HepG2 (cell line): ENCODE measurements at regions not wholly inside any gene's neighbourhood (a gene's known extent, or its start where the extent isn't known, plus 50 kb on each side); places are given as distances from the start of the nearest gene placed in this dataset.

Source experiments
- CREB1 ChIP-seq, 2 experiments: fragments of 450-650 bp in 1 of 2; IDR thresholded peaks; 2 replicates each; pipeline ENCODE4 v1.6.1; 2016 to 2017; ENCODE audit warnings: control low read depth in 1 of 2, mild to moderate bottlenecking in 1 of 2, missing compliant biosample characterization in 1 of 2, missing genetic modification characterization in 1 of 2
- FOXC1 ChIP-seq: sonication (generic); formaldehyde crosslinking; IDR thresholded peaks from 2 replicates; pipeline ENCODE4 v1.8.0; 2022; ENCODE audit warnings: mild to moderate bottlenecking, missing genetic modification reagents, borderline replicate concordance
- HMGA1 ChIP-seq: sonication (generic); formaldehyde crosslinking; conservative IDR thresholded peaks from 2 replicates; pipeline ENCODE4 v1.4.0; 2020; ENCODE audit warnings: missing genetic modification reagents
- HNRNPLL ChIP-seq: fragments of 200-400 bp; formaldehyde crosslinking; IDR thresholded peaks from 2 replicates; pipeline ENCODE4 v1.6.1; 2017; ENCODE audit warnings: mild to moderate bottlenecking, low read depth, low read length; ENCODE audit not compliant: poor library complexity, severe bottlenecking
- PRDM15 ChIP-seq: sonication (generic); formaldehyde crosslinking; IDR thresholded peaks from 2 replicates; pipeline ENCODE4 v1.4.0; 2020; ENCODE audit warnings: missing genetic modification reagents
- RERE ChIP-seq: IDR thresholded peaks from 2 replicates; pipeline ENCODE4 v1.6.1; 2016; ENCODE audit warnings: low read depth, missing genetic modification reagents, missing compliant biosample characterization
- SMARCC2 ChIP-seq: fragments of 450-650 bp; IDR thresholded peaks from 2 replicates; pipeline ENCODE4 v1.6.1; 2017; ENCODE audit warnings: antibody characterized with exemption, mild to moderate bottlenecking
- SNAPC2 ChIP-seq: sonication (generic); formaldehyde crosslinking; IDR thresholded peaks from 2 replicates; pipeline ENCODE4 v1.8.1; 2022; ENCODE audit warnings: mild to moderate bottlenecking, missing genetic modification reagents
- TMF1 ChIP-seq: sonication (generic); formaldehyde crosslinking; IDR thresholded peaks from 2 replicates; pipeline ENCODE4 v1.8.1; 2022; ENCODE audit warnings: low read depth, missing genetic modification reagents
- ZBTB38 ChIP-seq: sonication (generic); formaldehyde crosslinking; IDR thresholded peaks from 2 replicates; pipeline ENCODE4 v1.5.1; 2020; ENCODE audit warnings: mild to moderate bottlenecking, missing genetic modification reagents
- ZFP90 ChIP-seq: sonication (generic); formaldehyde crosslinking; IDR thresholded peaks from 2 replicates; pipeline ENCODE4 v1.8.0; 2022; ENCODE audit warnings: missing genetic modification reagents, mild to moderate bottlenecking, inconsistent platforms, borderline replicate concordance
- ZNF205 ChIP-seq: IDR thresholded peaks from 2 replicates; pipeline ENCODE4 v1.6.1; 2018; ENCODE audit warnings: missing biosample characterization, missing genetic modification reagents
- ZNF382 ChIP-seq: sonication (generic); formaldehyde crosslinking; IDR thresholded peaks from 2 replicates; pipeline ENCODE4 v1.5.0; 2020; ENCODE audit warnings: missing genetic modification reagents, mild to moderate bottlenecking, borderline replicate concordance
- ZNF556 ChIP-seq: sonication (generic); formaldehyde crosslinking; IDR thresholded peaks from 2 replicates; pipeline ENCODE4 v1.4.0; 2020; ENCODE audit warnings: mild to moderate bottlenecking, missing genetic modification reagents, borderline replicate concordance
- ZNF580 ChIP-seq: IDR thresholded peaks from 2 replicates; pipeline ENCODE4 v1.6.1; 2016; ENCODE audit warnings: low read depth, borderline replicate concordance
- ZNF597 ChIP-seq: sonication (generic); formaldehyde crosslinking; IDR thresholded peaks from 2 replicates; pipeline ENCODE4 v1.5.0; 2020; ENCODE audit warnings: missing genetic modification reagents
- ZSCAN20 ChIP-seq: sonication (generic); formaldehyde crosslinking; IDR thresholded peaks from 2 replicates; pipeline ENCODE4 v1.4.0; 2020; ENCODE audit warnings: missing genetic modification reagents, mild to moderate bottlenecking, borderline replicate concordance

DNA sequence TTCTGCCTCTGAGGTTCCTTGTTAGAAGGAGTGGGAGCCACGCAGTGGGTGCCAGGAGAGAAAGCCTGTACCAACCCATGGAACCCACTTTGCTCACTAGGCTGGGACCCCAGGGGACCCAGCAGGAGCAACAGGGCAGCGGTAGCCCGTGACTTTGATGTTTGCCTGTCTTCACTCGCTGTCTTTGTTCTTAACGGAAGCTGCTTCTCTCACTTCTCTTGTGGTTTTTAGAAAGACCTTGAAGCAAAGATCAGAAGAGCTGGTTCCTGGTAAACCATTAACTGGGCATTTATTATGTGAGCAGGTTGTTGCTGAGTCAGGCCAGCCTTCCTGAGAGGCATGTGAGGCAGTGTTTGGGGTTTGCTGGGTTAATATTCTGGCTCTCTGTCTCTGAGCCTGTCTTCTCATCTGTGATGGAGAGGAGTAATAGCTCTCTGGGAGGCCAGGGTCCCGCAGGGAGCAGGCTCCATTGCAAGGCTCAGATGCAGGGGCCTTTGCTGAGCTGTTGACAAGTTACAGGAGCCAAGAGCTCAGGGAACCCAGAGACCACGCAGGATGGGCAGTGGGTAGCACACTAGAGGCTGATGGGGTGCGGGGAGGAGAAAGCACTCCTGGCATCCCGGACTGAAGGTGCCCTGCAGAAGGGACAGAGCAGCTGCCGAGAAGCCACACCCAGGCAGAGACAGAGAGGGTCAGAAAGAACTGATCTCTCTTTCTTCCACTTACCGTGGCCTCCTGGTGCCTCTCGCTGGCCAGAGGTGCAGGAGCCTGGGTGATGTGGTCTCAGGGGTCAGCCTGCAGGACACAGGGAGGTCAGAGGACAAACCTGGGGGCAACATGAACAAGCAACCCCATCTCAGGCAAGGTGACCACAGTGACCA, 367.5 kb upstream of the C1orf174 start (continued):
- TF ChIP-seq PRDM15 (no peak), CREB1 (IDR thresholded peaks at IDR 0.05) (no peak), CREB1 (CRISPR knock-in tag; IDR thresholded peaks at IDR 0.05) (peak; percentile 62; the same call in 1 of the 2 replicates), ZBTB38 (CRISPR knock-in tag) (no peak; the same call in 1 of the 2 replicates), HNRNPLL (no peak), ZSCAN20 (CRISPR knock-in tag) (no peak), FOXC1 (CRISPR knock-in tag) (no peak), ZNF580 (CRISPR knock-in tag) (0 out of 2 replicates have a peak, but pooled peaks have one; percentile 23), ZNF205 (CRISPR knock-in tag) (no peak), ZNF556 (CRISPR knock-in tag) (peak; percentile 39; the same call in 1 of the 2 replicates), ZNF597 (CRISPR knock-in tag) (no peak), ZNF382 (CRISPR knock-in tag) (no peak), TMF1 (no peak), SNAPC2 (CRISPR knock-in tag) (no peak), RERE (CRISPR knock-in tag) (peak; percentile 70), SMARCC2 (no peak), ZFP90 (CRISPR knock-in tag) (no peak), HMGA1 (no peak)
